ENCODE measurements at regions not wholly inside any gene's neighbourhood (a gene's known extent, or its start where the extent isn't known, plus 50 kb on each side); places are given as distances from the start of the nearest gene placed in this dataset.

GRCh38 chr18:56128153-56128791 lies 510.1 kb downstream of the TXNL1 start:
- TF ChIP-seq CTCF (IDR thresholded peaks at IDR 0.05) (no peak), POLR2A (IDR thresholded peaks at IDR 0.05) (no peak)
